GM11168 (cell line): ENCODE measurements at regions not wholly inside any gene's neighbourhood (a gene's known extent, or its start where the extent isn't known, plus 50 kb on each side); places are given as distances from the start of the nearest gene placed in this dataset.
"Not testable (repeated sequence)": the region's sequence is repeated elsewhere in the genome, so short reads cannot be mapped to it uniquely, and the experiment has no call there.

Experiments
- in situ Hi-C: fragments of 300-500 bp; cut with MboI; formaldehyde crosslinking; loops from one replicate; pipeline ENCODE4 v1.12.0; 2022; ENCODE audit warnings: low sequenced_read_pairs; ENCODE audit not compliant: unreplicated experiment

DNA sequence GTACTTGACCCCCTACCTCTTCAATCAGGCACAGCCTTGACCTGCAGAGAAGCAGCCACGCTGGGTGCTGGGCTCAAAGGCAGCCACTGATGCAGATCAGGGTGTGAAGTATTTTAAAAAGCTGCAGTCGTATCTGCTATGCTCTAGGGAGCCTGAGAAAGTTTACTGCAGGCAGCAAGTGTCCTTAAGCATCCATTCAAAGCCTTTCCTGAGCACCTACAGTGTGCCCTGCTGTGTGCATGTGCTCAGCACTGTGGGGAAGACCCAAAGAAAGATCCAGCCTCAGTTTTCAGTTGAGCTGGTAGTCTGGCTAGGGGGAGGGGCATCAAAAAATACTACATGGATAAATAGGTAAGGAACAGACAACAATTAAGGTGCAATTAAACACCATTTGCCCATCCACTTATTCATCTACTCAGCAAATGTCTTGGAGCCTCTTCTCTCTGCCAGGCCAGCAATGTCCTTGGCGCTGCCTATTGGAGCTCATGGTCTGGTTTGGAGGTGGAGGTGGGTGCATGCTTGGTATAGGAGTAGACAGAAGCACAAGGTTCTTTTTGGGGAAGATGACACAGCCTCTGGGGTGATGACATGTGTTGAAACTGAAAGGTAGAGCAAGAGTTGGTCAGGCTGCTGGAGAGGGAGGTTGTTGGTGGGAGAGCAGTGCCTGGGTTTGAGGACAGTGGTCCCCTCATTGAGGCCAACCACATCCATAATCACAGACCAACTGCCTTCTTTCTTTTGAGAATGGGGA lies 85.9 kb upstream of the PRR23C start:
- in situ Hi-C loops = no loop called here

DNA sequence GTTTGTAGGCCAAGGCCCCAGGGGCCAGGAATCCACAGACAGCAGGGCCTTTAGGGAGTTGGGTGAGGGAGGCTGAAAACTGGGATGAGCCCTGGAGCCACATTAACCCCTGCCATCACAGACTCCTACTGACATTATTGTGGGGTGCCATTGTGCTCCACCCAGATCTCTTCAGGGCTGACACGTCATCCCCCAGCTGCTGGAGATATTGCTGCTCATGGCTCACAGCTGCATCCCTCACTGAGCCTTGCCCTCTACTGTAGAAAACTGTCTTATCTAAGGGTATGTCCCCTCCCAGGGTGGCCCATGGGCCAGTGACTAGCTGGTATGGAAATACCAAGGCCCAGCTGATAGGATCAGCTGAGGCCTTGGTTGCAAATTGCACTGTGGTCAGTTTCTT lies 87.3 kb upstream of the PRR23C start:
- in situ Hi-C loops = no loop called here

DNA sequence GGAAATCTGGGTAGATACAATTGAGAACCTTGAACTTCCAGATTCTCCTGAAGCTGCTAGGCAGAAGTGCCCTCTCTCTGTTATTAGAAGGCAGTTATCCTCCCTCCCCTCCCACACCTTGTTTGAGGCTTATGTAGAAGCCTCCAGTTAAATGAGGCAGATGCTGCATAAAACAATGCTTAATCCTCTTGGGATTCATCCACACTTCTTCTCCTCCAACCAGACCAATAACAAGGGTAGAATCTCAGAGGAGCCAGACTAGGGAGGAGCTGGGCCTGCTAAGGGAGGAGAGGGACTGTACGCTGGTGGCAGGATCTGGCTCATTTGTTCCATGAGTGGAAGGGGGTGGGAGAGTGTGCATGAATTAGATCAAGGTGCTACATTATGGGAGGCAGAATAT lies 88.3 kb upstream of the PRR23C start:
- in situ Hi-C loops = no loop called here

DNA sequence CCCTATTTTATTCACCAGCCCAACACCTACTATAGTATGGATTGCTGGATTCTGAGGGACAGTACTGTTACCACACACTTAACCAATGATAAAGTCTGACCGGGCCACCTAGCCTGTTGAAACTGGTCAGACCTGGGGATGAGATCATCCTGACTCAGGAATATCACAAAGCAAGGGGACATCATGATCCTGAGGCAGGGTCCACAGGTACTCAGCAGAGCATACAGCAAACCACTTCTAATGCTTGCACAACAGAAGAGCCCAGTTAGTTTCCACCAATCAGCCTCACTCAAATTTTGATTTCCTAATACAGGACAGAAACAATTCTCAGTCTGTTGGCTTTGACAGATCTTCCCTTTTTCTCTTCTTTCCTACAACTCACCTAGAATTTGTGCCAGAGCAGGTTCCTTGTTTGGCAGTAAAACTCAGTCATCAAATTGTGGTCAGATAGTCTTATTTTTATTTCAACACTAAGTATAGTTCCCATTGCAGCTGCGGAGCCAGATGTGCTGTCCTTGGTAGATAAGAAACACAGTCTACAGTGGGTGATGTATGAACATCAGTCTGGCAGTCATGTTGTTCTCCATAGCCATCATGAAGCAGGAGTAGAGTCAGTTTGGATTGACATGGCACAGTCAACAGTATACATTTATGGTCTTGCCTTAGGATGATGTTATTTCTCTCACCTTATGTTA lies 90.1 kb upstream of the PRR23C start:
- in situ Hi-C loops = no loop called here

GRCh38 chr3:139135657-139136056 lies 91.0 kb upstream of the PRR23C start:
- in situ Hi-C loops = no loop called here

- in situ Hi-C loops = no loop called here
These were observed 91.9 kb upstream of the PRR23C start for GRCh38 chr3:139136469-139137202.

DNA sequence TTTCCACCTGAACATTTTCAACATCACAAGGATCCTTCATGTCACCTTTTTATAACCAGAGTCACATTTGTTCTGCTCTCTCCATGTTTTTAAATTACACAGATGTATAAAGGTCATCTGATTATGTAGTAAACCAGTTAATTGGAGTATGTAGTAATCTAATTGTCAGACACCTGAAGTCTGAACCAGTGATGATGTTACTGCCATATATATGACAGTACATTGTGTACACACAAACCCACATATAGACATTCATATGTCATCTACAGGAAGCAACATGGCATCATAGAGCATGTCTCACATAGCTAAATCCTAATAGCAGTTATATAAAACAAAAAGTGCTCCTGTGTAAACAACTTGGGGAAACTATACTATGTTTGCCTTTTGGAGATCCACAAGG lies 95.9 kb upstream of the PRR23C start:
- in situ Hi-C loops = no loop called here

GRCh38 chr3:139145980-139146379 lies 101.3 kb upstream of the PRR23C start:
- in situ Hi-C loops = not testable (repeated sequence)

DNA sequence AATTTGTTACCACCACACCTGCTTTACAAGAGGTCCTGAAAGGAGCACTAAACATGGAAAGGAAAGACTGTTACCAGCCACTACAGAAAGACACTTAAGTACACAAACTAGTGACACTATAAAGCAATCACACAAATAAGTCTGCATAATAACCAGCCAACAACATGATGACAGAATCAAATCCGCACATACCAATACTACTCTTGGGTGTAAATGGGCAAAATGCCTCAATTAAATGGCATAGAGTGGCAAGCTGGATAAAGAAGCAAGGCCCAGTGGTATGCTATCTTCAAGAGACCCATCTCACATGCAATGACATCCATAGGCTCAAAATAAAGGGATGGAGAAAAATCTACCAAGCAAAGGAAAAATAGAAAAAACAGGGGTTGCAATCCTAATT lies 106.8 kb upstream of the PRR23C start:
- in situ Hi-C loops = no loop called here

DNA sequence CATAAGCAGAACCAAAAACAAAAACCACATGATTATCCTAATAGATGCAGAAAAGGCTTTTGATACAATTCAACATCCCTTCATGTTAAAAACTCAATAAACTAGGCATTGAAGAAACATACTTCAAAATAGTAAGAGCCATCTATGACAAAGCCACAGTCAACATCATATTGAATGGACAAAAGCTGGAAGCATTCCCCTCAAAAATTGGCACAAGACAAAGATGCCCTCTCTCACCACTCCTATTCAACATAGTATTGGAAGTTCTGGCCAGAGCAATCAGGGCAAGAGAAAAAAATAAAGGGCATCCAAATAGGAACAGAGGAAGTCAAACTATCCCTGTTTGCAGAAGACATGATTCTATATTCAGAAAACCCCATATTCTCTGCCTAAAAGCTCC lies 108.7 kb upstream of the PRR23C start:
- in situ Hi-C loops = not testable (repeated sequence)

GRCh38 chr3:139157161-139157932 lies 112.7 kb upstream of the PRR23C start:
- in situ Hi-C loops = no loop called here

DNA sequence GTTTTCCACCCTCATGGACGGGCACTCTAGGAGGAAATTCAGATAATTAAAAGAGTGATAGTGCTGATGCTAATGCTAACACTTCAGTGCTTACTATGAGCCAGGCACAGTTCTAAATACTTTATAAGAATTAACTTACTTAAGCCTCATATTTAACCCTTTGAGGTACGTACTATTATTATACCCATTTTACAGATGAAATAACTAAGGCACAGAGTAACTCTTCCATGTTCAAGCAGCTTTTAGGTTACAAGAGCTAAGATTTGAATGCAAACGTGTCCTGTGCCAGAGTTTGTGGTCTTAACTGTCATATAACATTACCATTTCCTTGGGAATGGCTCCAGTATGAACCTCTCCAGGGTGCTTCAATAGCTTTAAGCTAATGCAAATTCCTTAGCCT lies 114.7 kb upstream of the PRR23C start:
- in situ Hi-C loops = no loop called here

DNA sequence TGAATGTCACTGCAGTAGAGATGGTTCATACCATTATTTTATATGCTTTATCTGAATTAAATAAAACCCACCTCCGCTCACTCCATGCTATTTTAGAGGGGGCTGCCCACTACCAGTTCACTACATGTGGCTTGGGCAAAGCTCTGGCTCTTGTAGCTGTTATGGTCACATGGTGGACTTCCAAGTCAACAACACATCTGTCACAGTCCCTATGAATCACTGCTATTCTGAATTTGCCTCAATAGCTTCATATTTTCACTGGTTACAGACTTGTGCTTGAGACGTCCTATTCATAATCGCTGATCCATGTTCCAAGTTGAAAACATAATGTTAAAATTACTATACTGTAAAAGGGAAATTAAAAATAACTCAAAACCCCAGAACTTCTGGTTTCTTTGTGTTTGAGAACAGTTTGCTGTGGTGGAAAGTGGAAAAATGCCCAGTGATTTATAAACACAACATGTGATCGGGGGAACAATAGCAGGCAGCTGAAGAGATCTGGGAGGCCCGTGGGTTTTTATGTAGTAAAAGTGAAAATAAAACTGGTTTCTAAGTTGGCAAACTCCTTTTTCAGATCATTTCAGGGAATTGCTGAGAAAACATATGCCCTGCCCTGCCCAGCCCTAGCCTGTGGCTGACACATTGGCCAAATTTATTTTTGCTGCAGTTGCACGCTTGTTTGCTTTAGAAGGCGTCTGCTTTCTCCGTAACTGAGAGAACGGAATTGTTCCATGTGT lies 128.8 kb upstream of the PRR23C start:
- in situ Hi-C loops = no loop called here

GRCh38 chr3:139180489-139180888 lies 135.8 kb upstream of the PRR23C start:
- in situ Hi-C loops = no loop called here

DNA sequence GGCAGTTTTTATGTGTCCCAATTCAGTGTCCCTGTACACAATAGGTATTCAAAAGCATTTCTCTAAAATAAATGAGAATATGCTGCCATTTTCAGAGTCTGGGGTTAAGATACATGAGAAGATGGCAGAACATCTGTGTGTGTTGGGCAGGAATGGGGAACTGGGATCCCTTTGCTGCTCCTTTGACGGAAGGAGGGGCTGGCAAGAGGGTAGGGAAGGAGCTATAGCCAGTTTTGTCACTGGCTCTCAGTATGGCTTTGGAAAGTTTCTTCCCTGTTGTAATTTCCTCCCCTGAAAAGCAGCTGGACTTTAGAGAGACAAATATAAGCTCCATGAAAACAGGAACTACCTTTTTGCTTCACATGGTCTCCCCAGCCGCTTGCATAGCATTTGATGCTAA lies 137.5 kb upstream of the PRR23C start:
- in situ Hi-C loops = no loop called here

- in situ Hi-C loops = no loop called here
These were observed 137.9 kb upstream of the PRR23C start for GRCh38 chr3:139182598-139182997.

DNA sequence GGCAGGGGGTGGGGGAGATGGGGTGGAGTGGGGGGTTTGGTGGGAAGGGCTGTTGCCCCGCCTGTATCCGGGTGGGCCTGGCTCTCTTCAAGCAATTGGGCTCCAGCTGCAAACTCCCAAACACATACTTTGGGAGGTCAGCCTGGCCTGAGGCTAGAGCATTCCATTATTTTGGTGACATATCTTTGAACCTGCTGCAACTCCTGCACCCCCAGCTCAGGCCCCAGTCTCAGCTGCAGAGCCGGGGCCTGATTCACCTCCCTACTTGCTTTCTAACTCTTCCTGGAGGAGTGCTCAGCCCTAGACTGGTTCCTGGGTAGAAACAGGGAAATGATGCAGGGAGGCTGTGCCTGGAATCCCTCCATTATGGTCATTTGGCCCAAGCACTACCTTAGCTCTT lies 140.8 kb upstream of the PRR23C start:
- in situ Hi-C loops = no loop called here

DNA sequence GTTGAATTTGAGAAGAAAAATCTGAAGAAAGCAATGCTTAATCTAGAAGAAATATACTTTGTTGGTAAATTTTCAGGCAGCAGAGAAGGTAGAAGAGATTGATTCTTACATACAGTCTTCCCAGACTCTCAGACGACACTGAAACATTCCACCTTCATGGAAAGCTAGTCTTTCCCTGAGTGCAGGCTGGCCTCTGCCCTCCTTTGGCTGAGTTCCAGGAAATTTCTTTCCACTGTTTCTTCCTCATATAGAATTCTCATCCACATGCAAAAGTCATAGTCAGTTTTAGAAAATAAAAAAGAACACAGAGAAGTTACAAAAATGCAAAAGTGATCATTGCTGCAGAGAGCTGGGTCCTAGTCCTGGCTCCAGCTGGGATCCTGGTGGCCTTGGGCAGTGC lies 142.5 kb upstream of the PRR23C start:
- in situ Hi-C loops = no loop called here

- in situ Hi-C loops = no loop called here
These were observed 143.0 kb upstream of the PRR23C start for GRCh38 chr3:139187648-139188047.

DNA sequence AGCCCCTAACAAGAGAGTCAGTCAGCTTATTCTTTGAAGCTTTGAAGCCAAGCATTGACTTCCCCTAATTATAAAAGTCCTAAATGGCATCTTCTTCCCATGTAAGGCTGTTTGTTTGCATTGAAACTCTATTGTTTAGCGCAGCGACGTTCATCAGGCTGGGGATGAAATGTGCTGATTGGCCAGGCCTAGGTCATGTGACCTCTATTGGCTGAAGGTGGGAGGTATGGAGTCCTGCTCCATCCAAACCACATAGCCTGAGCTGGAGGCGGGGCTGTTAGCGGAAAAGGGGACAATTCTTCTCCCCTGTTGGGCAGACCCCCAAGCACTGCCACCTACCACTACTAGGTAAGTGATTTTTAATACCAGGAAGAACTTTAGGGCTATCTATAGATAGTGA lies 145.3 kb upstream of the PRR23C start:
- in situ Hi-C loops = no loop called here
